ENCODE measurements at regions not wholly inside any gene's neighbourhood (a gene's known extent, or its start where the extent isn't known, plus 50 kb on each side); places are given as distances from the start of the nearest gene placed in this dataset.

DNA sequence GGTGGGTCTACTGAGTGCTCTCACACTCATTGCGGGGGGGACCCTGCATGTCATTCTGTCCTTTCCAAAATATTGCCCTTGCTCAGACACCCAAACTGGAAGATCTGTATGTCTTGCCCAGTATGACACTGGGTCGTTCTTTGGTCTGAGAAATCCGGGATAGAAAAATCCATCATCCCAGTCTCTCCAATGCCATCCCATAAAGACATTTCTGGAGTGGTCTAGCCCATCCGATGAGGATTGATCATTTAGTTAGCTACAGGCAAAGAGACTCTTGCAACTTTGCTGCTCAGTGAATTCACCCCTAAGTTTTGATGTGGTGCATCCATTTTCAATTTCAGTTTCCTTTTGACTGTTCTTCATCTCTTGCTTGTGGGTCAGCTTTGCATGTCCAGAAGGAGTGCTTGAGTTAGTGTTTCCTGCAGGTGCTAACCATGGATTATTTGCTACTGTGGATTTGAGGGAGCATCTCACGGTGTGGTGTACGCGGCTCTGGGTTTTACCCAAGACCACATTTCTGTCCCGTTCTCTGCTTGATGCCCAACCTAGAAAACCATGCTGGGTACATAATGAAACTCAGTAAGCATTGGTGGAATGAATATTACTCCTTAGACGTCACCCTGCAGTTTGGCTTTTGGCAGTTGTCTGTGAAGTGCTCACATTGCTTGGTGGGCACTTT is 247.0 kb upstream of the MKI67 start:
- no peak for DNase-seq (ENCODE audit: low read depth in 2 of 2)

GRCh38 chr10:128373831-128374230 is 247.6 kb upstream of the MKI67 start:
- no peak for DNase-seq (ENCODE audit: low read depth in 2 of 2)

- no peak for DNase-seq (ENCODE audit: low read depth in 2 of 2)
Observed at GRCh38 chr10:128375171-128375570, 248.9 kb upstream of the MKI67 start.

DNA sequence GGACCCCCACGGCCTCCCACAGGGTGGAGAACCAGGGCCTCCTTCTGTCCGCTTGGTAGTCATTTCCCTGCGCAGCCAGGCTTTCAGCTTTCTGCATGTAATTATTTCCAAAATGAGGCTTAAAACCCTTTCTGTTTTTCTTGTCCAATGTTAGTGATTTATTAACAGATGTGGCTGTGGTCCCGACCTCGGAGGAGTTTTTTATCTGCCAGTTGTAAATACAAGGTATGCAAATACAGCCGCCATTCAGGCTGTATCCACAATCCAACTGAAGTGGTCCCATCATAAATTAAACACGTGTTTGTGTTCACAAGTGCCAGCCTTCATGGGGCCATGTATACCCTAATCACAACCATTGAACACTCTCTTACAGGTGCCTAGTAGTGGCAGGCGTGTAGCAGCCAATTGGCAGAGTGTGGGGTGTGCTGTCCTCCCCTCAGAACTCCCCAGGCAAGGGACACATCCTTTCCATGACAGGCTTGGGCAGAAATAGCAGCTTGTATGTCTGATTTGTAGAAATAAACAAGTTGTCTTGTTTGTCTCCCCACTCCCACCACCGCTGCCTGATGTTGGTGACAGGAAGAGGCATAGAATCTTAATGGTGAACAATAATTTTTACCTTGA is 251.3 kb upstream of the MKI67 start:
- DNase-seq (ENCODE audit: low read depth in 2 of 2), result no peak

GRCh38 chr10:128377988-128378387 is 251.8 kb upstream of the MKI67 start:
- DNase-seq (ENCODE audit: low read depth in 2 of 2), result no peak

DNA sequence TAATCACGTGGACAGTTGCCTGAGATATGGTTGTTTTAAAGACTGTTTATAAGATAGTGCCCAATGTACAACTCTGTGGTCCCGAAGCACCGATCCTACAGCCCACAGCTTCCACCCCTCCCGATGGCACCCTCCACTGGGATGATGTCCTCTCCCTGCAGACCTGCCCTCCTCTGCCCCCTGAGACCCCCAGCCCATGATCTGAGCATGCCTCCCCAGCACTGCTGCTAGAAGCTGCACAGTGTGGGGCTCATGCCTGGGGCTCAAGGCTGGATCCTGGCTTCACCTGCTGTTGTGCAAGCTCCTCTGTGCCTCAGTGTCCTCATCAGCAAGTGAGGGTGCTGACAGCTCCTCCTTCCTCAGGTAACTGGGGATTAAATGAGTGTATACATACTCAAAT is 254.7 kb upstream of the MKI67 start:
- no peak for DNase-seq (ENCODE audit: low read depth in 2 of 2)

DNA sequence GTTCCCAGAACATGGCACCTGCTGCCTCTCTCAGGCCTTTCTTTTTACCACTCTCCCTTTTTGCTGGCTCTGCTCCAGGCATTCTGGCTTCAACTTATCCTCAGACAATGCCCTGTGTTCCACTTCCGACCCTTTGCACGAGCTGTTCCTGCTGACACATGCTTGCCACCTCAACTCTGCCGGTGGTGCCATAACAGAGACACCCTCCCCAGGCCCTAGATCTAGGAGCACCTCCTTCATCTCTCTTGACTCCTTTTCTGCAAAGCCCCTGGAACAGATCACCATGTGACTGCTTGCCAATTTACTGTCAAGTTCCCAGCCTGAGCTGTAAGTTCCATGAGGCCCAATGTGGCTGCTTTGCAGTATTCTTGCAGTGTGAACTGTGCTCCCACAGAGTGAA is 256.0 kb upstream of the MKI67 start:
- no peak for DNase-seq (ENCODE audit: low read depth in 2 of 2)

GRCh38 chr10:128384831-128385230 is 258.6 kb upstream of the MKI67 start:
- DNase-seq (ENCODE audit: low read depth in 2 of 2), result no peak

- DNase-seq (ENCODE audit: low read depth in 2 of 2), result no peak
Observed at GRCh38 chr10:128386231-128386630, 260.0 kb upstream of the MKI67 start.

DNA sequence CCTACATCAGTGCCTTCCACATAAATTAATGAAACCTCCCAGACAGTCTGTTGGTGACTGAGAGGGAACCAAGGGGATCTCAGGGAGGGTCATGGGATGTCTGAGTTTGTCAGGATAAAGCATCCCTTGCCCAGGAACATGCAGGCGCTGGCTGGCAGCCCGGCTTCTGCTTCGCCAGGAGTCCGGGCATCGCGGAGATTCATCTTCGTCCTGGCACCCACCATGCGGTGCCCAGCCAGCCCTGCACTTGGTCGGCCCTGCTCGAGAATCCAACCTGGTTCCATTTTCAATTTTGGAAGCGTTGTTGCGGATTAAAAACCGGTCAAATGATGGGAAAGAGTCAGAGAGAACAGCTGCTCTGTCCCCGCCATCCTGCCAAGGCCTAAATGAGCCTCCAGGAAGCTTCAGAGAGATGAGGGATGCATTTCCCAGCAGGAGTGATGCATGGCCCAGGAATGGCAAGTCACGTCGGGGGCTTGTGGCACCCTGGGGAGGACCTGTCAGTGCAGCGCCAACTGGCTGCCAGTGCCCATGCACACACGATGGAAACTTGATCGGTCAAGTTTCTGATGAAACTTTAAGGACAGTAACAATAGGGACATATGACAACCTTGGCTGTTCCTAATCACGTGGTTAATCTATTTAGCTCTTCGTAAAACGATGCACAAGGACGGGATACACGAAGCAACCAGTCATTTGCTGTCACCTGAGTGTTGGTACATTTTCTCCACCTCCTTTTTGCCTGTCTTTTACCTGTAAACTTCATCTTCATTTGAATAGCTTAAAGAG is 260.8 kb upstream of the MKI67 start:
- no peak for DNase-seq (ENCODE audit: low read depth in 2 of 2)

DNA sequence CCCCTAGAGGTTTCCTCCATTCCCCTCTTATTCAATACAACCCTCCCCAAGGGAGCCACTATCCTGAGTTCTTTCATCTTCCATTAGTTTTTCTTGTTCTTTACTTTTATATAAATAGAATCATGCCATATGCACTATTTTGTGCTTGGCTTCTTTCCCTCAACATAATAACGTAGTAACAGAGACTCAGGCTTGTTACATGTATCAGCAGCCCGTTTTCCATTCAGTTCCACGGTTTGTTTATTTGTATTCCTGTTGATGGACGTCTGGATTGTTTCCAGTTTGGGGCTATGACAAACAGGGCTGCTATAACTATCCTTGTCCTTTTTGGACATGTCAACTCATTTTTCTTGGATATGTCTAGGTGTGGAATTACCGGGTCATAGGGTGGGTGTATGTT is 264.4 kb upstream of the MKI67 start:
- DNase-seq (ENCODE audit: low read depth in 2 of 2), result no peak

- no peak for DNase-seq (ENCODE audit: low read depth in 2 of 2)
Observed at GRCh38 chr10:128393546-128393945, 267.3 kb upstream of the MKI67 start.

DNA sequence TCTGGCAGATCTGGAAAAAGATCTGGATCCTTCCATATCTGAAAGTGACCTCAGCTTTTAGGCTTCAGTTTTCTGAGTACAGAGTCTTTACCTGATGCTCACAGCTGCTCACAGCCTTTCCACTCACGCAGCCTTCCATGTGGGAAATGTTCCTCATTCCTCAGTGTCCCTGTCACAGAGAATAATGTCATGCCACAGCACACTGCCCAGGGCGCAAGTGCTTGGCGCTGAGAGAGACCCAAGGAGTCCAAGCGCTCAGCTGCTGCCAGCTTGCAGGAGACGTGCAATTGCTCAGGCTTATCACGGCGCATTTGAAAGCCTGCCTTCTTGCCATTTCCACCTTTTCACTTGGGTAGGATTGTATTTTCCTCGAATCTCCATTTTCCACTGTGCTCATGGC is 271.9 kb upstream of the MKI67 start:
- no peak for DNase-seq (ENCODE audit: low read depth in 2 of 2)

DNA sequence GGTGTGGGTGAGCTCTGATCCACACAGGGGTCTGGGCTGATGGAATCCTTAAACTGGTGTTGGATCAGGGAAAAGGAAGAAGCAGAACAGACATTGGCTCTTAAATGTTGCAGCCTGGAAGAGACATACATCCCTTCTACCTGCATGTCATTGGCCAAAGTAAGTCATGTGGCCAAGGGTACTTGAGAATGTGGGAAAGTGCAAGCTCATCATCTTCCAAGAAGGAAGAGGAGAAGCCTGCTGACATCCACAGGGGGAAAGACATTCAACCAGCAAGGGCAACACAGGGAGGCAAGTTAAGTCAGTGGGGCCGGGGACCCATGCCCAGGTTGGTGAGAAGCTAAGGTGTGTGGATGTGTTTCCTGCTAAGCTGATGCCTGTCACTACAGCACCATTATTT is 272.8 kb upstream of the MKI67 start:
- DNase-seq (ENCODE audit: low read depth in 2 of 2), result no peak

- DNase-seq (ENCODE audit: low read depth in 2 of 2), result no peak
Observed at GRCh38 chr10:128400564-128400963, 274.3 kb upstream of the MKI67 start.

DNA sequence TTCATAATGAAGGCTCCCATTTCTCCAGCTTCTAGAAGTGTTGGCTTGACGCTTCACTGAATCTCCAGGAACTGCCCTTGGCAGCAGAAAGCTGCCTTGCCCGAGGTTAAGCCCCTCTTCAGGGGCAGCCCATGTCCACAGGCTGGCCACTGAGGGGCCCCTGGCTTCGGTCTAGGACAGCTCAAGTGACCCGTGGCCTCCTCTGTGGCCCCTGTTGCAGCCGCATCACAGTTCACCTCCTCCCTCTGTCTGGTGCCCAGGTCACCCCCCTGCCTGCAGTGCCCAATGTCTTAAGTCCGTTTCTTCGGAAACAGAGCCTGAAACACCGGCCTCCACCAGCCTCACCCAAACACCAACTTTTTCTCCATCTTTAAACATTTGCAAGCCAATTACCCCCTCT is 279.2 kb upstream of the MKI67 start:
- DNase-seq (ENCODE audit: low read depth in 2 of 2), result no peak

- no peak for DNase-seq (ENCODE audit: low read depth in 2 of 2)
Observed at GRCh38 chr10:128411643-128412042, 285.4 kb upstream of the MKI67 start.

- no peak for DNase-seq (ENCODE audit: low read depth in 2 of 2)
Observed at GRCh38 chr10:128414568-128414967, 288.3 kb upstream of the MKI67 start.

GRCh38 chr10:128416231-128416630 is 290.0 kb upstream of the MKI67 start:
- DNase-seq (ENCODE audit: low read depth in 2 of 2), result no peak

DNA sequence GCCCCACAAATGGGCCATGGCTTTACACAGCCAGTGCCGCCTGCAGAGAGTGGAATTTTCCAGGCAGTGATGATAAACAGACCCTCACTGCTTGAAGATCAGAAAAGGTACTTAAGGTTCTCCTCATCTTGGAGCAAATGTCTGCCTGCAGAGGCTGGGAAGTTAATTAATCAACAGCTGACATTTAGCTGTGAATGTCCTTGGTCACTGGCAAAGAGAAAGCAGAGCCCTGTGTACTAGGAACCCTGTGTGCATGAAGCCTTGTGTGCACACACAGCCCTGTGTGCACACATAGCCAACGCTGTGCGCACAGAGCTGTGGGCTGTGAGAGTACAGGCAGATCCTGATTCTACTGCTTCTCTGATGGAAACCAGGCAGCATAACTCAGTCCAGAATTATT is 291.6 kb upstream of the MKI67 start:
- no peak for DNase-seq (ENCODE audit: low read depth in 2 of 2)

DNA sequence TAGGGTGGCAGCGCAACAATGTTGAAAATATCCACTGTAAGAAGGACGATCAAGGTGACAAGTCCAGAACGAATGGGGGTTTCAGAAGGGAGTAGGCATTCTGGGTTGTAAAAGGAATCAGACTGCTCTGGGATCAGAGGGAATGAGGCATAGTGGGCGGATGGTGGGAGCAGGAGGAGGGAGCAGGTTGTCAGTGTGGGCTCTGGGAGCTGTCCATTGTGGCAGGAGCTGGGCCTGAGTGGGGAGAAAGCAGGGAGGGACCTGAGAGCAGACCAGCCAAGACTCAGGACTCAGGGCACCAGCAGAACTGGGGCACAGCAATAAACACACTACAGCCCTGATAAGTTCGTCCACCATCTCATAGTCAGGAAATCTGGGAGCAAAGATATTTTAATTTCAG is 292.6 kb upstream of the MKI67 start:
- DNase-seq (ENCODE audit: low read depth in 2 of 2), result no peak

DNA sequence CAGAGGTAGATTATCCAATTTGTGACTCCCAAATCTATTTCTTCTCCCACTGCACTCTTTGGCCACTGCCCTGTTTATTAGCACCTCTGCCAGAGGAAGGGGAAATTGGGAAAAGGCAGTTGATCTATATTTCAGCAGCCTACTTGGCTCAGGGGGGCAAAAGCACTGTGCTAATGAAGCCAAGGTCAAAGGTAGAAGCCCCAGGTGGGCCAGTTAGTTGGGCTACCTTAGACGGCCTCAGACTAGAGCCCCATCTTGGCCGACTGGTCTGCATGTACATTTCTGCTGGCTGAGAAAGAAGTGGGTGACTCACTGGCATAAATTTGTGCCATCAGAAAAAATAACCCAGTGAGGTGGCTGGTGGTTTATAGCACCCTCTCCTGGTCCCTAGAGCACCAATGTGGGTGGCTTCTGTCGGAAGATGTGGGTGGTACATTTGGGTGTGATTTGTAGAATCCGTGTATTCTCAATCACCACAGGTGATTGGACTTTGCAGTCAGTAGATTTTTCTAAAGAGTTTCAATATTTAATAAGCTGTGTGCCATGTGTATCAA is 293.3 kb upstream of the MKI67 start:
- DNase-seq (ENCODE audit: low read depth in 2 of 2), result no peak

GRCh38 chr10:128420623-128421022 is 294.4 kb upstream of the MKI67 start:
- no peak for DNase-seq (ENCODE audit: low read depth in 2 of 2)

Measured in dermis microvascular lymphatic vessel endothelial cell (primary cell).